GM21576 (cell line): ENCODE measurements at regions not wholly inside any gene's neighbourhood (a gene's known extent, or its start where the extent isn't known, plus 50 kb on each side); places are given as distances from the start of the nearest gene placed in this dataset.
"Not testable (repeated sequence)": the region's sequence is repeated elsewhere in the genome, so short reads cannot be mapped to it uniquely, and the experiment has no call there.

Source experiments
- ATAC-seq: cut with Tn5 transposase; IDR thresholded peaks from one replicate; pipeline ENCODE4 v1.9.1; 2021; ENCODE audit warnings: mild to moderate bottlenecking, moderate library complexity; ENCODE audit not compliant: unreplicated experiment

GRCh38 chr4:146076081-146076480, 99.4 kb upstream of the LSM6 start:
- ATAC-seq = no peak

DNA sequence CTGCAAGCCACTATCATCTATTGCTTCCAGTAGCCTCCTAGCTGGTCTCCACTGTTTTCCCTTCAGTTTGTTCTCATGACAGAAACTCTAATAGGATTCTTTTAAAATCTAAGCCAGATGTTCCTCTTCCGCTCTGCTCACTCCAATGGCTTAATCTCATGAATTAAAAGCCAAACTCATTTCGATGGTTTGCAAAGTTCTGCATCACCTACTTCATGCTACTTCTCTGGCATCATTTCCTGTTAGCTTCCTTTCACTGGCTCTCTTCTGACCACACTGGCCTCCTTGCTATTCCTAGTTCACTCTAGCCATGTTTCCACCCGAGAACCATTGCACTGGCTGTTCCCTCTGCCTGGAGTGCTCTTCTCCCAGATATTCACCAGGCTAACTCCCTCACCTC, 102.0 kb upstream of the LSM6 start:
- ATAC-seq = peak; percentile 71

DNA sequence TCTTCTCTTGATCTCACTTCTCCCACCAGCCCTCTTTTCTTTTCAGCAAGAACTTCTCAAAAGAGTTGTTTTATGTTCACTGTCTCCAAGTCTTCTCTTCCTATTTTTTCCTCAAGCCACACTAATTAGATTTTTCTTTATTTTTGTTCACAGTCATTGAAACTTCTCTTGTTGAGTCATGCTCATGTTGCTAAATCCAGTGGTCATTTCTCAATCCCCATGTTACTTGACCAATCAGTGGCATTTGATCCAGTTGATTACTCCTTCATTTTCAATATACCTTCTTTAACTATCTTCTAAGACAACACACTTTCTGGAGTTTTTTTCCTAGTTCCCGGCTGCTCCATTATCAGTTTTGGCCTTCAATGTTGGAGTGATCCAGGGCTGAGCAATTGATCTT, 103.1 kb upstream of the LSM6 start:
- no peak for ATAC-seq

GRCh38 chr4:146071390-146071789, 104.1 kb upstream of the LSM6 start:
- ATAC-seq = no peak

DNA sequence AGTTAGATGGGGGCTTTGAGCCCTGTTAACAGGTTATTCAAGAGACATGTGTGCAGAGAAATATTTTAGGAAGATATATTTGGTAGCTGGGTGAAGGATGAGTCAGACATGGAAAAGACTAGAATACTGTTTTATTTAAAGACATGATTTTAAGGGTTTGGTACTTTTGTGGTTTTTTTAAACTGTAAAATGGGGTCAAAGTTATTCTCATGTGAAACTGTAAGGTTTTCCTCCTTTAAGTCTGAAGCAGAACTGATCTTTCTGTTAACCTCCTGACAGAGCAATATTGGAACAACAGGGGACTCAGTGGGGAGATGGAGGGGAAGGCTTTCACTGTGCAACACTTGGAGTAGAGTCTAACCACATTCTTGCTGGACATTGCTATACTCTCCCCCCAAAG, 112.4 kb upstream of the LSM6 start:
- no peak for ATAC-seq

- ATAC-seq = no peak
Measured at GRCh38 chr4:146062340-146062739, 113.2 kb upstream of the LSM6 start.

GRCh38 chr4:146061610-146062334, 113.7 kb upstream of the LSM6 start:
- ATAC-seq = no peak

DNA sequence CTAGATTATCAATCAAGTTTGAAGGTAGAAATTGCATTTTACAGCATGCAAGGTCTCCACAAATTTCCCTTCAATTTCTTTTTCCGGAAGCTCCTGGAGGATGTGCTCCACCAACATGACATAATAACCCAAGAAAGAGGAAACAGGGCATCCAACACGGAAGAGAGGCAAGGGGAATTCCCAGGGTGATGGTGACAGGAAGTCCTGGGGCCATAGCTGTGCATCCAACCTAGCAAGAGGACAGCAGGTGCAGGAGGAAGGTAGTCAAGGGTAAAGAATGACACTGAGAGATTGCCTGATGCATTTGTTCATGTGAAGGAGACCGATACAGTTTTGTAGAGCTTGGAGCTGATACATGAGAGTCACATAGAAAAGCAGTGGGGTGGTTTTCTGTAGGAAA, 115.7 kb upstream of the LSM6 start:
- ATAC-seq = peak; percentile 80

DNA sequence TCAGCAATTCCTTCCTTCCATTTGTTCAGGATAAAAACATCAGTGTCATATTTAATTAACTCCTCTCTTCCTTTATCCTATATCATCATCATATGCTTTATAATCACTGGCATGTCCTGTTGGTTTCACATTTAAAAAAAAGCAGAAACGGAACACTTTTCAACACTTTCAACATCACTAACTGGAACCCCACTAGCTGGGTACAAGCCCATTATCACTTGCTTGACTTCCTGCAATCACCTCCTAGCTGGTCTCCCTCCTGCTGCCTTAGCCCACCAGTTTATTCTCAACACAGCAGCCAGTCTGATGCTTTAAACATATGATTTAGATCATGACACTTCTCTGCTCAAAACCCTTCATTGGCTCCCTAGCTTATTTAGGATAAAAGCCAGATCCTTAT, 116.4 kb upstream of the LSM6 start:
- ATAC-seq = peak; percentile 46

GRCh38 chr4:146058531-146058930, 117.0 kb upstream of the LSM6 start:
- ATAC-seq = no peak

DNA sequence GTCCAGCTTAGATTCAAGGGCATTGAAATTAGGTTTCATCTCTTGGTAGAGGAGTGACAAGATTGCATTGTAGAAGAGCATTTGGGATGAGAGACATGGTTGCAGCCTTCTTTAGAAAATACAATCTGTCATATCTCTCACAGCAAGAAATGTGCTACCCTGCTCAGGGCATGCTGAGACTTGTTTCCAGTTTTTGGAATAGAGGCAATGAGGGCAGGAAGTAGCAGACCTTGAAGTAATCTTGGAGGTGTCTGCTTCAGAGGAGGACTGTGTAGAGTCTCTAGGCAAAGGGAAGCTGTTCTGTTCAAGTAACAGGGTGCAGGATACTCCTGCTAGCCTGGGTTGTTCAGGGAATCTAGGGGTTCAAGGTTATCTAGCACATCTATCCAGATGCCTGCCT, 116.1 kb upstream of the ZNF827 start:
- ATAC-seq = no peak

DNA sequence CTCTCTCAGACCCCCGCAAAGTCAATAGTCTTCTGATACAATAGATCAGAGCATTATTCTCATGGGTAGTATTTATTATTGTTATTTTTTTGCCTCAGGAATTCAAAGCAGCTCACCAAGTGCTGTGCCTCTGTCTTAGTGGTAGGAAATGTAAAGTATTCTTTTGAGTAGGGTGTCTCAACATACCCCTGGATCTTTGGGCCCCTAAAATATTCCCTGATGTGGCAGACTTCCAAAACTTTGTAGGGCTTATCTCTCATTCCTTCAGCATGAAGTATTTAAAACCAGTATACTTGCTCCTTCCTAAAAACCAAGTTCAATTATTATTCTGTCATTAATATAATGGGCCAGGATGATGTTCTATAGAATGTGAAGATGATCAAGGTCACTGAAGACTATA, 115.3 kb upstream of the ZNF827 start:
- ATAC-seq = no peak

DNA sequence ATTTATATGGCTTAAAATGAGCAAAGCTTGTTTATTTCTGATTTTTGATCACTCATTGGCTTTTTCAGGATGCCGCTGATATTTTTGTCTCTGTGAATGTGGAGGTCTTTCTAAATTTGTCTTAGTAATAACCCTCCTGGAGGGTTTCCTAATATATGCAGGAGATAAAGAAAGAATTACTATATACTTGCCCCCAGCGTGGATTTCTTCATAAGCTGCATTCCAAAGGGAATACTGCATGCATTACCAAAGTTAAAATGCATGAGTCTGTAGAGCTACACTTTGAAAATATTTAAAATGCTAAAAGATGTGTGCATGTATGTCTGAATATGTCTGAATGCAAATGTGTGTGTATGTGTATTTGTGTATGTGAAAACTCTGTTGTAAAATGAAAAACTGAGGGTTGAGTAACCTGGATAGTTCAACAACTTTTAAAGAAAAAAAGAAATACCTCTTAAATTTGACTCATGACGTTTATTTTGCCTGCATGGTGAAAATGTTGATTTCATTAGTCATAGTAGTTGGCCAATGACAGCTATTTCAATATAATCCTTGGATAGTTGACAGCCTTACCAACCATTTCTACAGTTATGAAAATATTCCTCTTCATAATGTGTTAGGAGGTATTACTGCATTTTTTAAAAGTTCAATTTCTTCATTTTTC, 113.2 kb upstream of the ZNF827 start:
- no peak for ATAC-seq

DNA sequence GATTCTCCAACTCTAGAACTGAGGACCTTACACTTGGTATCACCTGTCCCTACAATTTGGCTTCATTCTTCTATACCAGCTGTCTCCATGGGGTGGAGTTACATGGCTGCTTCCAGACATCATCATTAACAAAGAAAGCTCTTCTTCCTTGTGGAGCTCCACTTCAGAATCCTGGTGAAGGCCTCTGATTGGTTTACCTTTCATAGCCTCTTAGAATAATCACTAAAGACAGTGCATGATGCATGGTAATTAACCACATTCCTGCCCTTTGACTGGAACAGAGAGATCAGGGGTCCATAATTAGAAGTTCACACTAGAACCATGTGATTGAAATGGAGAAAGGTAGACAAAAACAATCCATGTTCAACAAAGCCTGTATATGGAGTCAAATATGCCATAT, 112.6 kb upstream of the ZNF827 start:
- ATAC-seq = no peak

DNA sequence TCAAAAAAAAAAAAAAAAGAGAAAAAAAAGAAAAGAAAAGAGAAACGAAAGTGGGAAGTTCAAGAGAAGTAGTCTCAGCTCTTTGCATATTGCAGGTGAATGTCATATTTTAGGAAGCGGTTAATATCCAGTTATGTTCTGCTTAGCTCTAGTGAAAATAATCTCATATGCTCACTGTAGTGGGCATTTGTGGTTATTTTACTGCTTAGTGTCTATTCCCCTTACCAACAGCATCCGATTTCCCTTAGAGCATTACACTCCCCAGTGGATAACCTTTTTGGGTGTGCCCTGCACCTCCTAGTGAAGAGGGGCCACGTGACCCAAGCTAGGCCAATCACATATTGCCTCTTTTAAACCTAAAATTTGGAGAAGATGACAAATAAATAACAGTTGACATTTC, 111.2 kb upstream of the ZNF827 start:
- peak; percentile 93 for ATAC-seq

GRCh38 chr4:146047768-146048167, 109.1 kb upstream of the ZNF827 start:
- not testable (repeated sequence) for ATAC-seq

GRCh38 chr4:146041139-146042004, 102.7 kb upstream of the ZNF827 start:
- peak; percentile 53 for ATAC-seq

DNA sequence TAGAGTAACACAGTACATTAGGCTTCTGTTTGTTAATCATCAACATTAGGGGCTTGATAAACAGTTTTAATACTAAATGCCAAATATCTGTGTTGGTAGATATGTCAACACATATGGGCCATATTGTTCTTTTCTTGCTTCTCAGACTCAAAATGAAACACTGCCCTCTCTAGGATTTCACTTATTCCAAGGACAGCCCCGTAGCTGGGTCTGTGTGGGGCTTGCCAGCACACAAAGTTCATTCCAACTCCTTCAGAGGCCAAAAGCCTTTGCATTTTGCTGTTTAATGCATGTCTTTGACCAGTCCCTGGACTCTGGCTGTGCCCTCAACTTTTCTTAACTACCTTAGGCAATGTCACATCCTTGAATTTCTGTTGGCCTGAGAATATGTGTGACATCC, 102.0 kb upstream of the ZNF827 start:
- ATAC-seq = no peak

GRCh38 chr4:146033149-146033548, 94.5 kb upstream of the ZNF827 start:
- ATAC-seq = no peak

DNA sequence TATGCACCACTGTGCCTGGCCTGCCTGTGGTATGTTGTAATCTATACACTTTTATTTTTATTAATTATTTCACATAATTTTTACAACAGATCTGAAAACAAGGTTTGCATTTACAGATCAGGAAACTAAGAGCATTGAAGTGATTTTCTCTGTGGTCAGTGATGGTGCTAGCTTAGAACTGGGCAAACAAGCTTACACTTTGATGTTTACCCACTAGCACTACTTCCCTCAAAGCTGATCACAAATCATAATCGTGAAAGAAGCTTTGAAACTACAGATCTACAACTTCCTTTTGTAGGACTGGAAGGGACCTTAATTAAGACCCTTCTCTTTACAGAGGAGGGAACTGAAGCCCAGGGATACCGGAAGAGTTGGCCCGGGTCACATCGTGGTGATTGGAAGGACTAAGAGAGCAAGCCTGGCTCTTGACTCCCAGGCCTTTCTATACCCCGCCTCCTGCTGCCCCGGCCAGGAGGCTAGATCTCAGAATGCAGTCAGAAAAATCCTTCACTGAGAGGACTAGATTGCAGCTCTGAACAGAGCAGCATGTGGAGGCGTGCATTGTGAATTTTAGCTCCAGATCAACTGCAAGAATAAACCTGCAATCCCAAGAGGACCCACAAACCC, 93.7 kb upstream of the ZNF827 start:
- ATAC-seq = peak; percentile 29
